ENCODE measurements at regions not wholly inside any gene's neighbourhood (a gene's known extent, or its start where the extent isn't known, plus 50 kb on each side); places are given as distances from the start of the nearest gene placed in this dataset.
"Not testable (repeated sequence)": the region's sequence is repeated elsewhere in the genome, so short reads cannot be mapped to it uniquely, and the experiment has no call there.

- H3K4me3 ChIP-seq, result no peak overlapping the region
- no peak for TF ChIP-seq CTCF (IDR thresholded peaks at IDR 0.05)
- H3K27ac ChIP-seq, result no peak overlapping the region
- peak; percentile 43 for DNase-seq (ENCODE audit: low spot score)
These were observed 303.2 kb downstream of the PREX1 start for GRCh38 chr20:48524582-48524981.

GRCh38 chr20:48523191-48523995 lies 304.4 kb downstream of the PREX1 start:
- TF ChIP-seq CTCF (IDR thresholded peaks at IDR 0.05), result no peak
- no peak overlapping the region for H3K27ac ChIP-seq
- H3K4me3 ChIP-seq, result no peak overlapping the region
- DNase-seq (ENCODE audit: low spot score), result peak; percentile 11

GRCh38 chr20:48521121-48521520 lies 306.7 kb downstream of the PREX1 start:
- no peak overlapping the region for H3K4me3 ChIP-seq
- H3K27ac ChIP-seq, result no peak overlapping the region
- peak; percentile 14 for DNase-seq (ENCODE audit: low spot score)
- TF ChIP-seq CTCF (IDR thresholded peaks at IDR 0.05), result no peak

GRCh38 chr20:48516196-48516595 lies 311.6 kb downstream of the PREX1 start:
- peak; percentile 76 for DNase-seq (ENCODE audit: low spot score)
- not testable (repeated sequence) for H3K27ac ChIP-seq, H3K4me3 ChIP-seq

GRCh38 chr20:48514577-48514976 lies 313.2 kb downstream of the PREX1 start:
- not testable (repeated sequence) for DNase-seq (ENCODE audit: low spot score); H3K27ac ChIP-seq; H3K4me3 ChIP-seq

GRCh38 chr20:48512539-48512938 lies 315.3 kb downstream of the PREX1 start:
- not testable (repeated sequence) for H3K4me3 ChIP-seq; DNase-seq (ENCODE audit: low spot score); H3K27ac ChIP-seq

GRCh38 chr20:48505066-48505465 lies 322.7 kb downstream of the PREX1 start:
- not testable (repeated sequence) for H3K4me3 ChIP-seq, H3K27ac ChIP-seq
- peak; percentile 55 for DNase-seq (ENCODE audit: low spot score)

GRCh38 chr20:48503166-48503815 lies 324.5 kb downstream of the PREX1 start:
- Histone ChIP-seq H3K4me3 (no peak overlapping the region), H3K27ac (no peak overlapping the region)
- no peak for TF ChIP-seq CTCF (IDR thresholded peaks at IDR 0.05)
- peak; percentile 63 for DNase-seq (ENCODE audit: low spot score)

GRCh38 chr20:48502758-48503157 lies 325.0 kb downstream of the PREX1 start:
- Histone ChIP-seq H3K4me3 (no peak overlapping the region), H3K27ac (no peak overlapping the region)
- DNase-seq (ENCODE audit: low spot score), result peak; percentile 38
- TF ChIP-seq CTCF (IDR thresholded peaks at IDR 0.05), result no peak
